Astrocyte (in vitro differentiated cells and primary cell): ENCODE measurements at regions not wholly inside any gene's neighbourhood (a gene's known extent, or its start where the extent isn't known, plus 50 kb on each side); places are given as distances from the start of the nearest gene placed in this dataset.
"Not testable (repeated sequence)": the region's sequence is repeated elsewhere in the genome, so short reads cannot be mapped to it uniquely, and the experiment has no call there.

Source experiments
- DNase-seq: peaks from one replicate; pipeline ENCODE4 v3.0.0-alpha.2; 2010; ENCODE audit warnings: low read depth
- FAIRE-seq: peaks from 2 replicates; lab custom pipeline; 2011; peaks lifted over from hg19 to GRCh38; lab: Jason Lieb, UNC
- H2AFZ ChIP-seq: 2 replicates; pipeline ENCODE4 v1.6.0; 2012; ENCODE audit warnings: low read depth, low read length, inconsistent platforms
- H3K27ac ChIP-seq: 2 replicates; pipeline ENCODE4 v1.5.1; 2011; ENCODE audit warnings: low read depth, low read length, inconsistent platforms
- H3K27me3 ChIP-seq: 2 replicates; pipeline ENCODE4 v1.6.0; 2011; ENCODE audit warnings: low read length, inconsistent platforms; ENCODE audit not compliant: insufficient read depth
- H3K36me3 ChIP-seq: 2 replicates; pipeline ENCODE4 v1.5.1; 2011; ENCODE audit warnings: low read length, inconsistent platforms; ENCODE audit not compliant: insufficient read depth
- H3K4me1 ChIP-seq: 2 replicates; pipeline ENCODE4 v1.5.1; 2011; ENCODE audit warnings: low read length, inconsistent platforms; ENCODE audit not compliant: insufficient read depth
- H3K4me2 ChIP-seq: 2 replicates; pipeline ENCODE4 v1.6.0; 2012; ENCODE audit warnings: low read length, inconsistent platforms
- H3K4me3 ChIP-seq: 2 replicates; pipeline ENCODE4 v1.5.1; 2011; ENCODE audit warnings: low read depth, mild to moderate bottlenecking, low read length, inconsistent platforms; ENCODE audit not compliant: insufficient read depth
- H3K79me2 ChIP-seq: 2 replicates; pipeline ENCODE4 v1.6.0; 2012; ENCODE audit warnings: mild to moderate bottlenecking, low read length, inconsistent platforms; ENCODE audit not compliant: insufficient read depth
- H3K9ac ChIP-seq: 2 replicates; pipeline ENCODE4 v1.6.0; 2012; ENCODE audit warnings: mild to moderate bottlenecking, low read length, inconsistent platforms
- H3K9me3 ChIP-seq: 2 replicates; pipeline ENCODE4 v1.5.1; 2012; ENCODE audit warnings: low read depth, mild to moderate bottlenecking, low read length, inconsistent platforms; ENCODE audit not compliant: insufficient read depth
- H4K20me1 ChIP-seq: 2 replicates; pipeline ENCODE4 v1.6.0; 2012; ENCODE audit warnings: low read length, inconsistent platforms; ENCODE audit not compliant: insufficient read depth
- H3K27ac Mint-ChIP-seq: one replicate; pipeline ENCODE4 v1.8.0; 2021; ENCODE audit warnings: mild to moderate bottlenecking, mixed read lengths; ENCODE audit not compliant: unreplicated experiment
- H3K27me3 Mint-ChIP-seq: one replicate; pipeline ENCODE4 v1.8.0; 2021; ENCODE audit warnings: low read depth, mixed read lengths; ENCODE audit not compliant: unreplicated experiment
- H3K36me3 Mint-ChIP-seq: one replicate; pipeline ENCODE4 v1.8.0; 2021; ENCODE audit warnings: low read depth, mixed read lengths; ENCODE audit not compliant: unreplicated experiment
- H3K4me1 Mint-ChIP-seq: one replicate; pipeline ENCODE4 v1.8.0; 2021; ENCODE audit warnings: low read depth, mixed read lengths; ENCODE audit not compliant: unreplicated experiment
- H3K4me3 Mint-ChIP-seq: one replicate; pipeline ENCODE4 v1.8.0; 2021; ENCODE audit warnings: mild to moderate bottlenecking, moderate library complexity, mixed read lengths; ENCODE audit not compliant: unreplicated experiment
- H3K9me3 Mint-ChIP-seq: one replicate; pipeline ENCODE4 v1.8.0; 2021; ENCODE audit warnings: mild to moderate bottlenecking, mixed read lengths; ENCODE audit not compliant: unreplicated experiment
- CTCF ChIP-seq: IDR thresholded peaks from 2 replicates; pipeline ENCODE4 v1.5.1; 2011; ENCODE audit warnings: low read depth, mild to moderate bottlenecking, inconsistent platforms, low read length, moderate library complexity; ENCODE audit not compliant: insufficient read depth
- EZH2 ChIP-seq: IDR thresholded peaks from 2 replicates; pipeline ENCODE4 v1.6.1; 2012; ENCODE audit warnings: mild to moderate bottlenecking, low read length, inconsistent platforms; ENCODE audit not compliant: insufficient read depth

DNA sequence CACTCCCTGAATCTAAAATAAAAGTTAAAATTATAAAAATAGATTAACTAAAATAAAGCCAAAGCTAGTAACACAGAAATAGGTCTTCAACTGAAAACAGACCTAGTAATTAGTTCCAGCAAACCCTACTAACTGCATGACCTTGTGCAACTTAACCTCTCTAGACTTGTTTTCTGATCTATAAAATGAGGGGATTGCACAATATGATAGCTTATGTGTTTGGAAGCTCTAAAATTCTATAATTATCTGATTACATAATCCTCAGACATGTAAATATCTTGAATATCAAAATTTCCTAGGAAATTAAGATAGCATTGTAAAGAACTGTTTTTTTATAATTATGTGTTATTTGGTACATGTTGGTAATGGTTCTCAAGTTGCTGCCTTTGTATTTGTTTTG, 144.1 kb upstream of the GRIP1 start:
- no peaks in the 10 kb centered on the region for H3K27me3 ChIP-seq
- no peaks in the 10 kb centered on the region for H3K9me3 ChIP-seq
- H3K27ac ChIP-seq: no peak overlapping the region
- TF ChIP-seq EZH2 (no peak), CTCF (no peak)
- Mint-ChIP-seq H3K4me1 (peaks cover 17% of the 10 kb centered on the region), H3K27me3 (no peaks in the 10 kb centered on the region), H3K9me3 (no peaks in the 10 kb centered on the region), H3K36me3 (no peaks in the 10 kb centered on the region), H3K4me3 (no peak overlapping the region), H3K27ac (no peak overlapping the region)
- no peak for FAIRE-seq
- no peaks in the 10 kb centered on the region for H4K20me1 ChIP-seq
- no peaks in the 10 kb centered on the region for H3K79me2 ChIP-seq
- no peak overlapping the region for H3K9ac ChIP-seq
- DNase-seq: no peak
- H3K4me2 ChIP-seq: no peak overlapping the region
- H3K4me1 ChIP-seq: no peaks in the 10 kb centered on the region
- no peaks in the 10 kb centered on the region for H3K36me3 ChIP-seq
- no peak overlapping the region for H2AFZ ChIP-seq
- H3K4me3 ChIP-seq: no peak overlapping the region

DNA sequence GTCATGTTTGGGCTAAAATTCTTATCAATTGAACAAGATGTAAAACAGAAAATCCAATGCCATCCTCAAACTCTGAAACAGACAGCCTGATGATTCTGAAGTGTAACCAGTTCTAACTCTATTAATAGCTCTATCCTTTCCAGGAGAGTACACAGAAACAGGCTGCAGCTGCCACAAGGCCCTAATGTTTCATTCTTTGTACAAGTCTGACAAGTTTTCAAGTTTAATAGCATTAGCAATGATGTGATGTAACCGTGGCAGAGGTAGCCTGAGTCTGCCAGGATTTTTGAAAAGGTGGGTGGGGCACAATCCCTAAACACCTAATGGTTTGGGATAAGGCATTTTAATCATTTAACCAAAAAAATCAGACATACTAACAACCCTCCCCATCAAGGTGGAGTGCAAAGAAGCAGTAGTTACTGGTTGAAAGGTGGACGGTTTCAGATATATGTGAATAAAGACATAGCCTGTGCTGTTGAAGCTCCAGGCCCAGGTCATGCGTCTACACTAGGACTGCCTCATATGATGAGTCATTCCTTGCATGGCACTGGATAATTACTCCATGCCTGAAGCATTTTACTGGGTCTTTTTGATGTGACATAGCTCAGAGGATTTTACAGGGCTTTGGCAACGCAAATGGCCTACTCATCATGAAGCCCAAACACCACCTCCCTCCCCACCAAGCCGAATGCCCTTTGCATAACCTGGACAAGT, 145.1 kb upstream of the GRIP1 start:
- peaks cover 17% of the 10 kb centered on the region for H3K4me1 Mint-ChIP-seq
- peak overlapping the region; percentile 94 for H3K27ac Mint-ChIP-seq
- H3K4me3 ChIP-seq: no peak overlapping the region
- no peak overlapping the region for H2AFZ ChIP-seq
- DNase-seq (peak; percentile 22), FAIRE-seq (no peak)
- H4K20me1 ChIP-seq: no peaks in the 10 kb centered on the region
- H3K27me3 Mint-ChIP-seq: no peaks in the 10 kb centered on the region
- H3K36me3 Mint-ChIP-seq: no peaks in the 10 kb centered on the region
- TF ChIP-seq CTCF: no peak
- TF ChIP-seq EZH2: no peak
- no peaks in the 10 kb centered on the region for H3K27me3 ChIP-seq
- H3K9ac ChIP-seq: no peak overlapping the region
- H3K9me3 ChIP-seq: no peaks in the 10 kb centered on the region
- no peaks in the 10 kb centered on the region for H3K9me3 Mint-ChIP-seq
- no peaks in the 10 kb centered on the region for H3K4me1 ChIP-seq
- no peak overlapping the region for H3K4me2 ChIP-seq
- no peaks in the 10 kb centered on the region for H3K79me2 ChIP-seq
- no peaks in the 10 kb centered on the region for H3K36me3 ChIP-seq
- no peak overlapping the region for H3K27ac ChIP-seq
- H3K4me3 Mint-ChIP-seq: no peak overlapping the region

DNA sequence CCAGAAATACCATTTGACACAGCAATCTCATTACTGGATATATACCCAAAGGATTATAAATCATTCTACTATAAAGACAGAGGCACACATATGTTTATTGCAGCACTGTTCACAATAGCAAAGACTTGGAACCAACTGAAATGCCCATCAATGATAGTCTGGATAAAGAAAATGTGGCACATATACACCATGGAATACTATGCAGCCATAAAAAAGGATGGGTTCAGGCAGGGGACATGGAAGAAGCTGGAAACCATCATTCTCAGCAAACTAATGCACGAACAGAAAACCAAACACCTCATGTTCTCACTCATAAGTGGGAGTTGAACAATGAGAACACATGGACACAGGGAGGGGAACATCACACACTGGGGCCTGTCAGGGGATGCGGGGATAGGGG, 147.0 kb upstream of the GRIP1 start:
- H4K20me1 ChIP-seq, H3K27ac Mint-ChIP-seq, H3K4me2 ChIP-seq, H3K79me2 ChIP-seq, H3K27me3 ChIP-seq, H2AFZ ChIP-seq, H3K9me3 ChIP-seq, H3K4me3 Mint-ChIP-seq, H3K36me3 Mint-ChIP-seq, H3K27ac ChIP-seq, DNase-seq, H3K36me3 ChIP-seq, FAIRE-seq, H3K4me3 ChIP-seq, H3K9ac ChIP-seq, H3K27me3 Mint-ChIP-seq, H3K9me3 Mint-ChIP-seq, H3K4me1 ChIP-seq: not testable (repeated sequence)
- peaks cover 18% of the 10 kb centered on the region for H3K4me1 Mint-ChIP-seq
